Keratinocyte (primary cell): ENCODE measurements at regions not wholly inside any gene's neighbourhood (a gene's known extent, or its start where the extent isn't known, plus 50 kb on each side); places are given as distances from the start of the nearest gene placed in this dataset.

Experiments
- DNase-seq: peaks from one replicate; pipeline ENCODE4 v3.0.0-alpha.2; 2011; ENCODE audit warnings: low read depth, missing footprints, low spot score
- FAIRE-seq: peaks from 2 replicates; lab custom pipeline; 2011; peaks lifted over from hg19 to GRCh38; lab: Jason Lieb, UNC
- H2AFZ ChIP-seq: 2 replicates; pipeline ENCODE4 v1.6.0; 2012; ENCODE audit warnings: low read length, control low read depth, inconsistent platforms; ENCODE audit not compliant: control insufficient read depth
- H3K27ac ChIP-seq: 2 replicates; pipeline ENCODE4 v1.5.1; 2011; ENCODE audit warnings: low read length; ENCODE audit not compliant: control insufficient read depth, insufficient read depth
- H3K27me3 ChIP-seq: 3 replicates; pipeline ENCODE4 v1.6.0; 2011; ENCODE audit warnings: low read length; ENCODE audit not compliant: control insufficient read depth, insufficient read depth; ENCODE audit errors: extremely low read depth
- H3K36me3 ChIP-seq, 2 experiments: 2 replicates in 1 of 2; 3 replicates in 1 of 2; pipeline ENCODE4 v1.5.1; 2011; ENCODE audit warnings: low read length in 2 of 2, mild to moderate bottlenecking in 1 of 2; ENCODE audit not compliant: control insufficient read depth in 2 of 2, insufficient read depth in 2 of 2; ENCODE audit errors: extremely low read depth in 1 of 2
- H3K4me1 ChIP-seq: 3 replicates; pipeline ENCODE4 v1.5.1; 2011; ENCODE audit warnings: low read length; ENCODE audit not compliant: control insufficient read depth, insufficient read depth; ENCODE audit errors: extremely low read depth
- H3K4me2 ChIP-seq: 3 replicates; pipeline ENCODE4 v1.6.0; 2011; ENCODE audit warnings: low read depth, low read length; ENCODE audit not compliant: control insufficient read depth, insufficient read depth; ENCODE audit errors: extremely low read depth
- H3K4me3 ChIP-seq, 3 experiments: fragments of 200-600 bp in 1 of 3; sonication (generic) in 1 of 3; 2 replicates in 2 of 3; 3 replicates in 1 of 3; pipeline ENCODE4 v1.5.1; 2011 to 2016; ENCODE audit warnings: low read length in 3 of 3, mild to moderate bottlenecking in 3 of 3, control low read depth in 2 of 3, inconsistent platforms in 1 of 3, low read depth in 1 of 3, mixed read lengths in 1 of 3, mixed run types in 1 of 3, moderate library complexity in 1 of 3; ENCODE audit not compliant: control insufficient read depth in 2 of 3, insufficient read depth in 2 of 3; ENCODE audit errors: extremely low read depth in 1 of 3
- H3K79me2 ChIP-seq: 2 replicates; pipeline ENCODE4 v1.6.0; 2012; ENCODE audit warnings: low read length; ENCODE audit not compliant: control insufficient read depth, insufficient read depth
- H3K9ac ChIP-seq: 3 replicates; pipeline ENCODE4 v1.6.0; 2011; ENCODE audit warnings: low read length; ENCODE audit not compliant: control insufficient read depth, insufficient read depth; ENCODE audit errors: extremely low read depth
- H3K9me1 ChIP-seq: 3 replicates; pipeline ENCODE4 v1.6.0; 2011; ENCODE audit warnings: low read length; ENCODE audit not compliant: control insufficient read depth, insufficient read depth; ENCODE audit errors: extremely low read depth
- H3K9me3 ChIP-seq: 2 replicates; pipeline ENCODE4 v1.5.1; 2012; ENCODE audit warnings: low read depth, low read length; ENCODE audit not compliant: control insufficient read depth
- H4K20me1 ChIP-seq: 3 replicates; pipeline ENCODE4 v1.6.0; 2011; ENCODE audit warnings: low read length; ENCODE audit not compliant: control insufficient read depth, insufficient read depth; ENCODE audit errors: extremely low read depth
- CTCF ChIP-seq, 3 experiments: IDR thresholded peaks in 1 of 3; conservative IDR thresholded peaks in 1 of 3; optimal IDR thresholded peaks in 1 of 3; 2 replicates in 2 of 3; 3 replicates in 1 of 3; pipeline versions ENCODE3 to v1.5.1; 2011; ENCODE audit warnings: low read length in 3 of 3, mild to moderate bottlenecking in 3 of 3, moderate library complexity in 2 of 3, control low read depth in 1 of 3, inconsistent platforms in 1 of 3; ENCODE audit not compliant: insufficient read depth in 2 of 3; ENCODE audit errors: extremely low read depth in 1 of 3
- EZH2 ChIP-seq: IDR thresholded peaks from one replicate; pipeline ENCODE4 v1.6.1; 2012; ENCODE audit warnings: inconsistent platforms, mild to moderate bottlenecking, low read length, moderate library complexity
- dilution Hi-C: fragments of 300-500 bp; cut with MboI; formaldehyde crosslinking; loops from one replicate; pipeline ENCODE4 v1.7.0; 2020; ENCODE audit warnings: low sequenced_read_pairs; ENCODE audit not compliant: extremely low pct_ligation_motif_present

- no peak for DNase-seq
- TF ChIP-seq EZH2: no peak
- no peak for FAIRE-seq
- no peak overlapping the region for H2AFZ ChIP-seq
- no peaks in the 10 kb centered on the region for H3K9me3 ChIP-seq
- no peak overlapping the region for H3K27ac ChIP-seq
- no peaks in the 10 kb centered on the region for H3K9me1 ChIP-seq
- dilution Hi-C loops: no loop called here
- H3K27me3 ChIP-seq: no peaks in the 10 kb centered on the region
- no peak overlapping the region for H3K4me2 ChIP-seq
- no peak overlapping the region for H3K4me3 ChIP-seq
- no peaks in the 10 kb centered on the region for H3K36me3 ChIP-seq
- no peaks in the 10 kb centered on the region for H4K20me1 ChIP-seq
- no peaks in the 10 kb centered on the region for H3K79me2 ChIP-seq
- no peak overlapping the region for H3K9ac ChIP-seq
- H3K4me1 ChIP-seq: no peaks in the 10 kb centered on the region
Measured at GRCh38 chr2:185607945-185608344, 130.7 kb upstream of the FSIP2 start.

- dilution Hi-C loops: no loop called here
- H3K4me3 ChIP-seq: no peak overlapping the region
- H3K9ac ChIP-seq: no peak overlapping the region
- no peaks in the 10 kb centered on the region for H3K36me3 ChIP-seq
- H3K79me2 ChIP-seq: no peaks in the 10 kb centered on the region
- H2AFZ ChIP-seq: no peak overlapping the region
- H3K4me1 ChIP-seq: no peaks in the 10 kb centered on the region
- H4K20me1 ChIP-seq: no peaks in the 10 kb centered on the region
- FAIRE-seq (no peak), DNase-seq (no peak)
- TF ChIP-seq EZH2 (no peak), CTCF (optimal IDR thresholded peaks at IDR 0.05 in 1 of 3, IDR thresholded peaks at IDR 0.05 in 1 of 3, conservative IDR thresholded peaks at IDR 0.05 in 1 of 3; ENCODE audit: extremely low read depth in 1 of 3, insufficient read depth in 2 of 3, low read length in 3 of 3) (peak in 2 of 3 experiments; percentile 8 to 20)
- no peak overlapping the region for H3K4me2 ChIP-seq
- no peak overlapping the region for H3K27ac ChIP-seq
- H3K9me1 ChIP-seq: no peaks in the 10 kb centered on the region
- H3K9me3 ChIP-seq: no peaks in the 10 kb centered on the region
- H3K27me3 ChIP-seq: no peaks in the 10 kb centered on the region
Measured at GRCh38 chr2:185608799-185609198, 129.8 kb upstream of the FSIP2 start.

- no peak overlapping the region for H3K4me3 ChIP-seq
- H3K27ac ChIP-seq: no peak overlapping the region
- H3K9ac ChIP-seq: no peak overlapping the region
- no peaks in the 10 kb centered on the region for H4K20me1 ChIP-seq
- no peaks in the 10 kb centered on the region for H3K79me2 ChIP-seq
- no peaks in the 10 kb centered on the region for H3K4me1 ChIP-seq
- FAIRE-seq (no peak), DNase-seq (no peak)
- H3K36me3 ChIP-seq: no peaks in the 10 kb centered on the region
- no peak overlapping the region for H2AFZ ChIP-seq
- H3K4me2 ChIP-seq: no peak overlapping the region
- H3K9me3 ChIP-seq: no peaks in the 10 kb centered on the region
- H3K27me3 ChIP-seq: no peaks in the 10 kb centered on the region
- no peak for TF ChIP-seq CTCF (optimal IDR thresholded peaks at IDR 0.05 in 1 of 3, IDR thresholded peaks at IDR 0.05 in 1 of 3, conservative IDR thresholded peaks at IDR 0.05 in 1 of 3; ENCODE audit: extremely low read depth in 1 of 3, insufficient read depth in 2 of 3, low read length in 3 of 3)
- TF ChIP-seq EZH2: no peak
- no peaks in the 10 kb centered on the region for H3K9me1 ChIP-seq
- dilution Hi-C loops: no loop called here
Measured at GRCh38 chr2:185610301-185610700, 128.3 kb upstream of the FSIP2 start.
